Heart right ventricle (tissue), 16 donors: ENCODE measurements at regions not wholly inside any gene's neighbourhood (a gene's known extent, or its start where the extent isn't known, plus 50 kb on each side); places are given as distances from the start of the nearest gene placed in this dataset.

Source experiments
- ATAC-seq, 8 donors: fragments of 200-7000 bp; cut with Tn5 transposase; one replicate each; pipeline ENCODE4 v1.9.1; 2020; ENCODE audit warnings: mild to moderate bottlenecking in 8 of 8, moderate library complexity in 8 of 8, moderate number of reproducible peaks in 1 of 8
- DNase-seq, 2 donors: peaks; one replicate each; pipeline ENCODE4 v3.0.0-alpha.2; 2020
- H3K27ac ChIP-seq, 10 donors: fragments of 200-600 bp; sonication (generic) in 2 of 10; one replicate each; pipeline versions ENCODE4 v1.5.0 to v1.8.0; 2020 to 2022; ENCODE audit warnings: mild to moderate bottlenecking in 3 of 10
- H3K27me3 ChIP-seq, 7 donors: fragments of 200-600 bp; one replicate each; pipeline ENCODE4 v1.8.0; 2021 to 2022; ENCODE audit warnings: mild to moderate bottlenecking in 2 of 7
- H3K36me3 ChIP-seq, 9 donors: fragments of 200-600 bp; sonication (generic) in 1 of 9; one replicate each; pipeline versions ENCODE4 v1.5.0 to v1.8.0; 2020 to 2022; ENCODE audit warnings: mild to moderate bottlenecking in 2 of 9
- H3K4me1 ChIP-seq, 9 donors: fragments of 200-600 bp; sonication (generic) in 1 of 9; one replicate each; pipeline versions ENCODE4 v1.5.0 to v1.8.0; 2020 to 2022; ENCODE audit warnings: mild to moderate bottlenecking in 4 of 9
- H3K4me3 ChIP-seq, 10 donors: fragments of 200-600 bp; sonication (generic) in 2 of 10; one replicate each; pipeline versions ENCODE4 v1.5.0 to v1.8.0; 2020 to 2022; ENCODE audit warnings: mild to moderate bottlenecking in 7 of 10, moderate library complexity in 2 of 10
- H3K9me3 ChIP-seq, 11 donors: fragments of 200-600 bp in 10 of 11; sonication (generic) in 2 of 11; one replicate each; pipeline versions ENCODE4 v1.5.0 to v1.8.0; 2013 to 2022; ENCODE audit warnings: mild to moderate bottlenecking in 2 of 11, control low read depth in 1 of 11, moderate library complexity in 1 of 11
- WGBS, 2 donors: extraction: QIAGEN DNeasy Blood & Tissue Kit; methylation state at CpG; one replicate each; pipeline ENCODE4 v1.1.7; 2013; ENCODE audit warnings: inconsistent platforms in 1 of 2; 5-methylcytosine and 5-hydroxymethylcytosine counted together
- intact Hi-C, 10 donors: fragments of 100-400 bp; cut with DNase I; formaldehyde crosslinking; loops; one replicate each; pipeline versions ENCODE4 v1.11.1 to v1.14.2; 2022
- TF ChIP-seq, protein P1 (sequence below), 9 donors: fragments of 200-600 bp; sonication (generic) in 2 of 9; IDR thresholded peaks; one replicate each; pipeline versions ENCODE4 v1.5.0 to v1.8.0; 2021 to 2022; ENCODE audit warnings: antibody characterized with exemption in 9 of 9, mild to moderate bottlenecking in 5 of 9, moderate library complexity in 1 of 9
- donor health status: Arrhythmogenic right ventricular cardiomyopathy.
- donor health status: ischemic (EF 13 %, LVEDD 7.1; RV severe dilation, severe dysfunction).
- donor health status: healthy with polysubstance abuse.
- donor health status: DM: no; HTN: yes; CAD: no.
- donor health status: DM: no; HTN: no; CAD: no.
- donor health status: ischemic (EF 25% LVEDD 6.9; RV normal size, moderate dysfunction).
- donor health status: ischemic (EF 25% LVEDD 5.7; RV mildly dilated, moderate dysfunction).
- donor health status: healthy.
- donor health status: DM: yes; HTN: yes; CAD: no.
- donor health status: Ischemic cardiomyopathy.
- donor health status: ischemic (EF 35%, LVEDD 5.7; RV mildly dilated, moderate dysfunction).
- donor health status: nonischemic (EF 11% LVEDD 7.7; RV severe dilation, severe dysfunction).
- donor health status: DM: yes; HTN: yes; CAD: no.
- donor health status: PGD.
- donor health status: ischemic (EF 29% LVEDD 5.4; RV normal size, mild dysfunction).
- donor health status: nonischemic (EF 23%, LVEDD 6.1; RV moderate dilation, normal function).

- 67 to 73% methylated on average over 1 of the region's 1 CpG for WGBS, 2 donors
- no peak for ATAC-seq
- Histone ChIP-seq H3K4me1 (peaks cover 0 to 4% (median 0%) of the 10 kb centered on the region in 9 donors), H3K27ac (no peak overlapping the region), H3K9me3 (no peaks in the 10 kb centered on the region), H3K4me3 (no peak overlapping the region), H3K27me3 (no peaks in the 10 kb centered on the region), H3K36me3 (no peaks in the 10 kb centered on the region)
- DNase-seq: no peak
- intact Hi-C loops: no loop called here
- TF ChIP-seq, protein P1, sequence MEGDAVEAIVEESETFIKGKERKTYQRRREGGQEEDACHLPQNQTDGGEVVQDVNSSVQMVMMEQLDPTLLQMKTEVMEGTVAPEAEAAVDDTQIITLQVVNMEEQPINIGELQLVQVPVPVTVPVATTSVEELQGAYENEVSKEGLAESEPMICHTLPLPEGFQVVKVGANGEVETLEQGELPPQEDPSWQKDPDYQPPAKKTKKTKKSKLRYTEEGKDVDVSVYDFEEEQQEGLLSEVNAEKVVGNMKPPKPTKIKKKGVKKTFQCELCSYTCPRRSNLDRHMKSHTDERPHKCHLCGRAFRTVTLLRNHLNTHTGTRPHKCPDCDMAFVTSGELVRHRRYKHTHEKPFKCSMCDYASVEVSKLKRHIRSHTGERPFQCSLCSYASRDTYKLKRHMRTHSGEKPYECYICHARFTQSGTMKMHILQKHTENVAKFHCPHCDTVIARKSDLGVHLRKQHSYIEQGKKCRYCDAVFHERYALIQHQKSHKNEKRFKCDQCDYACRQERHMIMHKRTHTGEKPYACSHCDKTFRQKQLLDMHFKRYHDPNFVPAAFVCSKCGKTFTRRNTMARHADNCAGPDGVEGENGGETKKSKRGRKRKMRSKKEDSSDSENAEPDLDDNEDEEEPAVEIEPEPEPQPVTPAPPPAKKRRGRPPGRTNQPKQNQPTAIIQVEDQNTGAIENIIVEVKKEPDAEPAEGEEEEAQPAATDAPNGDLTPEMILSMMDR (IDR thresholded peaks at IDR 0.05): no peak
Observed at GRCh38 chr18:44502221-44502620, 178.5 kb upstream of the SETBP1 start.

DNA sequence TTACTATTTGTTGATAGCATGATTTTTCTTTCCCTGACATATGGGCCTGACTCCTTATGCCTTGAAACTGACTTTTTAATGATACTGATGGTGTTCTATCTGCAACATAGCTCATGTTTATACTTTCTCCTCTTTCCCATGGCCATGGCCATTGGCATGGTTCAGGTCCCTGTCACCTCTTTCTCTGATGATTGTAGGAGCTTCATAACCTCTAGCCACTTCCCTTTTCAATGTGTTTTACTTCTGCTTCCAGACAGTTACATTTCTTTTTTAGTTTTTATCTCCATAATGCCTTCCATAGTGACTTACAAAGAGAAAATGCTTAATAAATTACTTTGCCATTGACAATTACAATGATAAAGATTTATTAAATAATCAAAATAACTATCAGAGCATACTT is 177.9 kb upstream of the SETBP1 start:
- no peak overlapping the region for H3K27ac ChIP-seq
- no peaks in the 10 kb centered on the region for H3K36me3 ChIP-seq
- DNase-seq (no peak), ATAC-seq (no peak)
- intact Hi-C loops: no loop called here
- peaks cover 0 to 9% (median 0%) of the 10 kb centered on the region in 9 donors for H3K4me1 ChIP-seq
- H3K4me3 ChIP-seq: no peak overlapping the region
- H3K9me3 ChIP-seq: no peaks in the 10 kb centered on the region
- no peaks in the 10 kb centered on the region for H3K27me3 ChIP-seq
- TF ChIP-seq, protein P1 (IDR thresholded peaks at IDR 0.05): no peak

GRCh38 chr18:44503854-44504253 is 176.8 kb upstream of the SETBP1 start:
- WGBS, 2 donors: 85 to 89% methylated on average over 1 of the region's 1 CpG
- ATAC-seq: no peak
- H3K9me3 ChIP-seq: no peaks in the 10 kb centered on the region

GRCh38 chr18:44507729-44508325 is 172.9 kb upstream of the SETBP1 start:
- Histone ChIP-seq H3K27me3 (no peaks in the 10 kb centered on the region), H3K9me3 (no peaks in the 10 kb centered on the region), H3K36me3 (no peaks in the 10 kb centered on the region), H3K4me1 (peaks cover 0 to 18% (median 0%) of the 10 kb centered on the region in 9 donors), H3K4me3 (no peak overlapping the region), H3K27ac (peak overlapping the region in 1 of 10 donors; percentile 68)
- DNase-seq (peak; percentile 25 to 32), ATAC-seq (peak; percentile 26 to 92 (median 73))
- TF ChIP-seq, protein P1 (IDR thresholded peaks at IDR 0.05): no peak
- intact Hi-C loops: no loop called here
- WGBS, 2 donors: 40 to 50% methylated on average over 6 of the region's 6 CpGs

More at GRCh38 chr18:44503854-44504253, 176.8 kb upstream of the SETBP1 start:
- Histone ChIP-seq H3K27me3 (no peaks in the 10 kb centered on the region), H3K36me3 (no peaks in the 10 kb centered on the region), H3K4me3 (no peak overlapping the region), H3K27ac (no peak overlapping the region), H3K4me1 (peaks cover 0 to 14% (median 0%) of the 10 kb centered on the region in 9 donors)
- intact Hi-C loops: no loop called here
- TF ChIP-seq, protein P1 (IDR thresholded peaks at IDR 0.05): no peak
- no peak for DNase-seq
